Epithelial cell of esophagus (primary cell): ENCODE measurements at regions not wholly inside any gene's neighbourhood (a gene's known extent, or its start where the extent isn't known, plus 50 kb on each side); places are given as distances from the start of the nearest gene placed in this dataset.
A peak's percentile ranks its signal among the peaks of the same experiment; 100 is the strongest.
"Not testable (repeated sequence)": the region's sequence is repeated elsewhere in the genome, so short reads cannot be mapped to it uniquely, and the experiment has no call there.

Experiments
- DNase-seq: peaks from one replicate; pipeline ENCODE4 v3.0.0; 2010; ENCODE audit warnings: low read depth
- H3K4me3 ChIP-seq: 2 replicates; pipeline ENCODE4 v1.5.1; 2011; ENCODE audit warnings: mild to moderate bottlenecking, low read length, control low read depth
- CTCF ChIP-seq: IDR thresholded peaks from 2 replicates; pipeline ENCODE4 v1.5.1; 2011; ENCODE audit warnings: low read depth, mild to moderate bottlenecking, low read length, control low read depth, inconsistent platforms; ENCODE audit not compliant: insufficient read depth; ENCODE audit errors: missing control alignments

DNA sequence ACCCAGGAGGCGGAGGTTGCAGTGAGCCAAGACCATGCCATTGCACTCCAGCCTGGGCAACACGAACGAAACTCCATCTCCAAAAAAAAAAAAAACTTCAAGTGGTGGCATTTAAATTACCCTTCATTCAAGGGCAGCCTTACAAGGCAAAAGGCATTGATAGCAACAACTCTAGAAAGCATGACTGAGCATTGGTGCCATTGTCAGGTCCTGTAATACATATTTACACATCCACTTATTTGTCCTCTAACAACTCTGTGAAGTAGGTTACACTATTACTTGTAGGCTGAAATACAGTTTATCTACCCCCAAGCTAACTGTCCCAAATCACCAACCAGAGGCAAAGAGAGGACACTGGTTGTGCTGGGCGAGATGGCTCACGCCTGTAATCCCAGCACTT is 52.7 kb upstream of the LARP1 start:
- no peak overlapping the region for H3K4me3 ChIP-seq
- no peak for DNase-seq
- no peak for TF ChIP-seq CTCF

DNA sequence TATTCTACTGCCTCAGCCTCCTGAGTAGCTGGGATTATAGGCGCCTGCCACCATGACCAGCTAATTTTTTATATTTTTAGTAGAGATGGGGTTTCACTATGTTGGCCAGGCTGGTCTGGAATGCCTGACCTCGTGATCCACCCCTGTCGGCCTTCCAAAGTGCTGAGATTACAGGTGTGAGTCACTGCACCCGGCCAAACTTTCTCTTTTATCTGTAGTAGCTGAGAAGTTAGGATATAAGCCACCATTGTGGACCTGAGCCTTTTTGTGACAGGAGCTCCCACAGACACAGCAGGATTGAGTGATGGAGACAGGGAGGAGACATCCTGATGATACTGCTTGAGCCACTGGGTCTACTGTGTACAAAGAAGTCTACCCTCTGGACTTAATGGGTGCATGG is 53.5 kb upstream of the LARP1 start:
- H3K4me3 ChIP-seq, DNase-seq: not testable (repeated sequence)

- TF ChIP-seq CTCF, result no peak
- DNase-seq, result no peak
- no peak overlapping the region for H3K4me3 ChIP-seq
Observed at GRCh38 chr5:154701181-154701580, 54.0 kb upstream of the LARP1 start.

DNA sequence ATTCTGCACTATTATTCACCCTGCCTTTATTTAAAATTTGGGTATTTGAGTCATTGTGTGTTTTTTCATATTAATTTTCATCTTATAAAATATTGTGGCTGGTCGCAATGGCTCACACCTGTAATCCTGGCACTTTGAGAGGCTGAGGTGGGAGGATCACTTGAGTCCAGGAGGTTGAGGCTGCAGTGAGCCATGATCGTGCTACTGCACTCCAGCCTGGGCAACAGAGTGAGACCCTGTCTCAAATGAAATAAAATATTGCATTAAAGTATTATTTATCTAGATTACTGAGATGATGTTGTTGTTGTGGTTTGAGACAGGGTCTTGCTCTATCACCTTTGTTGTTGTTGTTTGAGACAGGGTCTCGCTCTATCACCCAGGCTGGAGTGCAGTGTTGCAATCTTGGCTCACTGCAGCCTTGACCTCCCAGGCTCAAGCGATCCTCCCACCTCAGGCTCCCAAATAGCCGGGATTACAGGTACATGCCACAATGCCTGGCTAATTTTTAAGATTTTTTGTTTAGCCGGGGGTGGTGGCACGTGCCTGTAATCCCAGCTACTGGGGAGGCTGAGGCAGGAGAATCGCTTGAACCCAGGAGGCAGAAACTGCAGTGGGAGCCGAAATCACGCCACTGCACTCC is 54.8 kb upstream of the LARP1 start:
- not testable (repeated sequence) for H3K4me3 ChIP-seq, DNase-seq

GRCh38 chr5:154698763-154699162 is 56.4 kb upstream of the LARP1 start:
- no peak for TF ChIP-seq CTCF
- no peak for DNase-seq
- H3K4me3 ChIP-seq, result no peak overlapping the region

- H3K4me3 ChIP-seq, result no peak overlapping the region
- DNase-seq, result peak; percentile 16
- TF ChIP-seq CTCF, result no peak
Observed at GRCh38 chr5:154697371-154697770, 57.8 kb upstream of the LARP1 start.

GRCh38 chr5:154696891-154697290 is 58.3 kb upstream of the LARP1 start:
- no peak for DNase-seq
- no peak for TF ChIP-seq CTCF
- H3K4me3 ChIP-seq, result no peak overlapping the region

- TF ChIP-seq CTCF, result no peak
- no peak for DNase-seq
- no peak overlapping the region for H3K4me3 ChIP-seq
Observed at GRCh38 chr5:154694159-154694558, 61.0 kb upstream of the LARP1 start.
